ENCODE measurements at regions not wholly inside any gene's neighbourhood (a gene's known extent, or its start where the extent isn't known, plus 50 kb on each side); places are given as distances from the start of the nearest gene placed in this dataset.

DNA sequence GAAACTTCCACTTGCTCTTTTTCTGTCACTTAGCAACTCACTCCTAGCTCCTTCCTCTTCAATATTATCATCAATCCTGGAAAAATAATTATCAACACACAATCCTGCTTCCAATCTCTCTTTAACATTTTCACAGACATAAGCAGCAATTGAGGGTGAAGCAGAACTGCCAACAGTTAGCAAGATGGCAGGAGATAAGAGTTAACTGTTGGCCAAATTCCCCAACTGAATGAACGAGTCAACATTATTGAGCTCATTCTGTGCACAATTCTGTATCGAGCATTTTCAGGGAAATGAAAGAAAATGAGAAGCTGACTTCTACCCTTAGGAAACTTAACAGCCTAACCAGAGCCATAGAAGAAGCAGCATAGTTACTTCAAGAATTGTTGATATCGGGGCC lies 152.0 kb downstream of the KCNA5 start (continued):
- no peak for TF ChIP-seq ZNF354C (tag by site-specific recombination; IDR thresholded peaks at IDR 0.05; ENCODE audit: borderline replicate concordance, low read depth)

DNA sequence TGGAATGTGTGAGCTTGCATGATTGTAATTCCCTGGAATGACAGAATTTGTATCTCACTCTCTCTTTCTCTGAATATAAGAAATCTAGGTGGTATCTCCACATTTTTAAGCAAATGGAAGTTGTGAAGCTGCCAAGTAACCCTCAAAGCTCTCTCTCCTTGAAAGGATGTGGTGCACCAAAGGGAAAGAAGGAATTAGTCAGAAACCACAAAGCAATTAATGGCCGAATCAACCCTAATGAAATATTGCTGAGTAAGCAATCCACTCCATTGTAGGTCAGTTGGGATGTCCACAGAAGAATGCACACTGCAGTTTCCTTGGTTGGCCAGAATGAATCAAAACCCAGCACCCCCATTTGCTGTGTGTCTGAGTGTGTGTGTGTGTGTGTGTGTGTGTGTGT lies 153.5 kb downstream of the KCNA5 start:
- Histone ChIP-seq H3K36me3 (ENCODE audit: control insufficient read depth in 2 of 2, insufficient read depth in 1 of 2, low read length in 2 of 2) (no peaks in the 10 kb centered on the region), H3K9me3 (ENCODE audit: control insufficient read depth, insufficient read depth, low read depth, low read length) (no peaks in the 10 kb centered on the region), H3K4me3 (ENCODE audit: low read depth, low read length) (no peak overlapping the region), H3K27ac (ENCODE audit: extremely low read depth, low read depth, low read length) (no peak overlapping the region), H3K4me1 (ENCODE audit: control insufficient read depth, insufficient read depth, low read length) (no peaks in the 10 kb centered on the region)
- TF ChIP-seq ZNF2 (tag by site-specific recombination; IDR thresholded peaks at IDR 0.05) (no peak), ZNF660 (tag by site-specific recombination; IDR thresholded peaks at IDR 0.05) (no peak), TRIM28 (IDR thresholded peaks at IDR 0.05; ENCODE audit: borderline replicate concordance, low read length) (no peak), SALL2 (tag by site-specific recombination; IDR thresholded peaks at IDR 0.05; ENCODE audit: borderline replicate concordance) (no peak), ZNF37A (tag by site-specific recombination; IDR thresholded peaks at IDR 0.05) (no peak), WT1 (tag by site-specific recombination; IDR thresholded peaks at IDR 0.05) (no peak), ZNF677 (tag by site-specific recombination; IDR thresholded peaks at IDR 0.05) (no peak), SP2 (tag by site-specific recombination; IDR thresholded peaks at IDR 0.05) (no peak), ZNF830 (tag by site-specific recombination; IDR thresholded peaks at IDR 0.05; ENCODE audit: low read depth) (no peak), ZNF785 (tag by site-specific recombination; IDR thresholded peaks at IDR 0.05) (no peak), HOXA7 (CRISPR knock-in tag; IDR thresholded peaks at IDR 0.05; ENCODE audit: borderline replicate concordance) (no peak), ZNF24 (tag by site-specific recombination; IDR thresholded peaks at IDR 0.05) (no peak), ZNF558 (tag by site-specific recombination; IDR thresholded peaks at IDR 0.05) (no peak), KLF8 (tag by site-specific recombination; IDR thresholded peaks at IDR 0.05) (no peak), GLIS2 (tag by site-specific recombination; IDR thresholded peaks at IDR 0.05) (no peak), ZNF133 (tag by site-specific recombination; IDR thresholded peaks at IDR 0.05) (no peak), KLF1 (tag by site-specific recombination; IDR thresholded peaks at IDR 0.05) (no peak), ZNF274 (IDR thresholded peaks at IDR 0.05; ENCODE audit: low read length) (no peak), ZNF274 (tag by site-specific recombination; IDR thresholded peaks at IDR 0.05; ENCODE audit: borderline replicate concordance) (no peak), YY1 (tag by site-specific recombination; IDR thresholded peaks at IDR 0.05) (no peak)
- TF ChIP-seq, protein P1, sequence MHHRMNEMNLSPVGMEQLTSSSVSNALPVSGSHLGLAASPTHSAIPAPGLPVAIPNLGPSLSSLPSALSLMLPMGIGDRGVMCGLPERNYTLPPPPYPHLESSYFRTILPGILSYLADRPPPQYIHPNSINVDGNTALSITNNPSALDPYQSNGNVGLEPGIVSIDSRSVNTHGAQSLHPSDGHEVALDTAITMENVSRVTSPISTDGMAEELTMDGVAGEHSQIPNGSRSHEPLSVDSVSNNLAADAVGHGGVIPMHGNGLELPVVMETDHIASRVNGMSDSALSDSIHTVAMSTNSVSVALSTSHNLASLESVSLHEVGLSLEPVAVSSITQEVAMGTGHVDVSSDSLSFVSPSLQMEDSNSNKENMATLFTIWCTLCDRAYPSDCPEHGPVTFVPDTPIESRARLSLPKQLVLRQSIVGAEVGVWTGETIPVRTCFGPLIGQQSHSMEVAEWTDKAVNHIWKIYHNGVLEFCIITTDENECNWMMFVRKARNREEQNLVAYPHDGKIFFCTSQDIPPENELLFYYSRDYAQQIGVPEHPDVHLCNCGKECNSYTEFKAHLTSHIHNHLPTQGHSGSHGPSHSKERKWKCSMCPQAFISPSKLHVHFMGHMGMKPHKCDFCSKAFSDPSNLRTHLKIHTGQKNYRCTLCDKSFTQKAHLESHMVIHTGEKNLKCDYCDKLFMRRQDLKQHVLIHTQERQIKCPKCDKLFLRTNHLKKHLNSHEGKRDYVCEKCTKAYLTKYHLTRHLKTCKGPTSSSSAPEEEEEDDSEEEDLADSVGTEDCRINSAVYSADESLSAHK (tag by site-specific recombination; IDR thresholded peaks at IDR 0.05) = no peak
- CTCF ChIA-PET = interaction anchor here (0.7 to 5.4 kb wide), 10 partner anchors 11 to 548 kb away, joined by 3 to 43 read pairs (median 3); no protein-coding TSS in a partner anchor
- POLR2A ChIA-PET = no interaction called here

DNA sequence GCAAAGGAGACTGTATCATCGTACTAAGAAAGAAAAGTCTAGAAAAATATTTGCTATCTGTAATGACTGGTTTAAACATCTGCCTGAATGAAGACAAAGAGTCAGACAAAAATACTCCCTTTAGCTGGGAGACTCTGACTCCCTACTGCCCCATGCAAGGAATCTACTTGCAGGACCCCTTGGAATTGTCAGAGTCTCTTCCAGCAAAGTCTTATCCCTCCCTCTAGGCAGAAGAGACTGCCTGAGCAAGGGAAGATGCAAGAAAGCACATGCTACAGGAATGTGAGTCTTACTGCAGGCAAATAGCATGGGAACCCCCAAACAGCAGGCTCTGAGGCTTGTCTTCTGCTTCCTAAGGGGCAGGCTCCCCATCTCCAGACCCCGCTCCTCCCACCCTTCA lies 154.0 kb downstream of the KCNA5 start:
- Histone ChIP-seq H3K36me3 (ENCODE audit: control insufficient read depth in 2 of 2, insufficient read depth in 1 of 2, low read length in 2 of 2) (no peaks in the 10 kb centered on the region), H3K9me3 (ENCODE audit: control insufficient read depth, insufficient read depth, low read depth, low read length) (no peaks in the 10 kb centered on the region), H3K27ac (ENCODE audit: extremely low read depth, low read depth, low read length) (no peak overlapping the region), H3K4me3 (ENCODE audit: low read depth, low read length) (no peak overlapping the region), H3K4me1 (ENCODE audit: control insufficient read depth, insufficient read depth, low read length) (no peaks in the 10 kb centered on the region)
- ChIA-PET CTCF (interaction anchor here (0.7 to 5.4 kb wide), 6 partner anchors 10 to 548 kb away, joined by 3 to 43 read pairs (median 4); no protein-coding TSS in a partner anchor), POLR2A (no interaction called here)
- TF ChIP-seq, protein P2, sequence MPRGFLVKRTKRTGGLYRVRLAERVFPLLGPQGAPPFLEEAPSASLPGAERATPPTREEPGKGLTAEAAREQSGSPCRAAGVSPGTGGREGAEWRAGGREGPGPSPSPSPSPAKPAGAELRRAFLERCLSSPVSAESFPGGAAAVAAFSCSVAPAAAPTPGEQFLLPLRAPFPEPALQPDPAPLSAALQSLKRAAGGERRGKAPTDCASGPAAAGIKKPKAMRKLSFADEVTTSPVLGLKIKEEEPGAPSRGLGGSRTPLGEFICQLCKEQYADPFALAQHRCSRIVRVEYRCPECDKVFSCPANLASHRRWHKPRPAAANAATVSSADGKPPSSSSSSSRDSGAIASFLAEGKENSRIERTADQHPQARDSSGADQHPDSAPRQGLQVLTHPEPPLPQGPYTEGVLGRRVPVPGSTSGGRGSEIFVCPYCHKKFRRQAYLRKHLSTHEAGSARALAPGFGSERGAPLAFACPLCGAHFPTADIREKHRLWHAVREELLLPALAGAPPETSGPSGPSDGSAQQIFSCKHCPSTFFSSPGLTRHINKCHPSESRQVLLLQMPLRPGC (tag by site-specific recombination; IDR thresholded peaks at IDR 0.05) = no peak
- TF ChIP-seq, protein P3, sequence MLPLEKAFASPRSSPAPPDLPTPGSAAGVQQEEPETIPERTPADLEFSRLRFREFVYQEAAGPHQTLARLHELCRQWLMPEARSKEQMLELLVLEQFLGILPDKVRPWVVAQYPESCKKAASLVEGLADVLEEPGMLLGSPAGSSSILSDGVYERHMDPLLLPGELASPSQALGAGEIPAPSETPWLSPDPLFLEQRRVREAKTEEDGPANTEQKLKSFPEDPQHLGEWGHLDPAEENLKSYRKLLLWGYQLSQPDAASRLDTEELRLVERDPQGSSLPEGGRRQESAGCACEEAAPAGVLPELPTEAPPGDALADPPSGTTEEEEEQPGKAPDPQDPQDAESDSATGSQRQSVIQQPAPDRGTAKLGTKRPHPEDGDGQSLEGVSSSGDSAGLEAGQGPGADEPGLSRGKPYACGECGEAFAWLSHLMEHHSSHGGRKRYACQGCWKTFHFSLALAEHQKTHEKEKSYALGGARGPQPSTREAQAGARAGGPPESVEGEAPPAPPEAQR (tag by site-specific recombination; IDR thresholded peaks at IDR 0.05) = no peak
- TF ChIP-seq ZNF48 (tag by site-specific recombination; IDR thresholded peaks at IDR 0.05) (no peak), ZNF747 (tag by site-specific recombination; IDR thresholded peaks at IDR 0.05) (no peak)
- TF ChIP-seq, protein P4, sequence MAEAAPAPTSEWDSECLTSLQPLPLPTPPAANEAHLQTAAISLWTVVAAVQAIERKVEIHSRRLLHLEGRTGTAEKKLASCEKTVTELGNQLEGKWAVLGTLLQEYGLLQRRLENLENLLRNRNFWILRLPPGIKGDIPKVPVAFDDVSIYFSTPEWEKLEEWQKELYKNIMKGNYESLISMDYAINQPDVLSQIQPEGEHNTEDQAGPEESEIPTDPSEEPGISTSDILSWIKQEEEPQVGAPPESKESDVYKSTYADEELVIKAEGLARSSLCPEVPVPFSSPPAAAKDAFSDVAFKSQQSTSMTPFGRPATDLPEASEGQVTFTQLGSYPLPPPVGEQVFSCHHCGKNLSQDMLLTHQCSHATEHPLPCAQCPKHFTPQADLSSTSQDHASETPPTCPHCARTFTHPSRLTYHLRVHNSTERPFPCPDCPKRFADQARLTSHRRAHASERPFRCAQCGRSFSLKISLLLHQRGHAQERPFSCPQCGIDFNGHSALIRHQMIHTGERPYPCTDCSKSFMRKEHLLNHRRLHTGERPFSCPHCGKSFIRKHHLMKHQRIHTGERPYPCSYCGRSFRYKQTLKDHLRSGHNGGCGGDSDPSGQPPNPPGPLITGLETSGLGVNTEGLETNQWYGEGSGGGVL (tag by site-specific recombination; IDR thresholded peaks at IDR 0.05) = no peak
